ENCODE measurements at regions not wholly inside any gene's neighbourhood (a gene's known extent, or its start where the extent isn't known, plus 50 kb on each side); places are given as distances from the start of the nearest gene placed in this dataset.

DNA sequence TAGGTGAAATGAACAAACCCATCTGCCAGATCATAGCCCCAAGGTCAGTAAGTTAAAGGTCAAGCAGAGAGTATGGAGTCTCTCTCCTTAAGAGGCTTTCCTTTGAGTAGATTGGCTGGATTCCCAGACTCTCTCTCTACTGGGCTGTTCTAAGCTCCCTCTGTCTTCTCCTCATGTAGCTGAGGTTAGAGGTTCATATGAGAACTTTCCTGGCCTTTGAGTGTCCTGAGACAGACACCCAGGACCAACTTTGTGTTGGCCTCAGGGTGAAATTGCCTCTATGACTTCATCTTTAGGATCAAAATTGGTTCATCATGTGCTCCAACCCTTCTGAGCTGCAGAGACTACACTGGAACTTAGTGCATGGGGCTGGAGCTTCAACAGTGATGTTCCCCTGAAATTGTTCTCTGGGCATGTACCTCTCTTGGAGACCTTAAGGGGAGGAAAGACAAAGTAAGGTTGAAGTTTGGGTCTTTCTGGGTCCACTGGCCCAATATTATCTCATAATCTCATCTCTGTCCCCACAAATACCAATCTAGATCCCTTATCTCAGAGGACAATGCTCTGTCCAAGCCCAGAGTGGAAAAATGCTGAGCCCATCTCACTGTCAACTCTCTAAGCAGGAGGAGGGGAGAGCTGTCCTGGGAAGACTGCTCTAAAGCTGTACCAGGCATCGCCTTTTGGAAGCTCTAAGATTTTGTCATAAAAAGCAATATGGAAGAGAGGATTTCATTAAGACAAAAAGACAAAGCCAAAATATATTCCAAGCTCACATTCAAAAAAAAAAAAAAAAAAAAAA is 177.3 kb upstream of the ARL4C start:
- DNase-seq = no peak

DNA sequence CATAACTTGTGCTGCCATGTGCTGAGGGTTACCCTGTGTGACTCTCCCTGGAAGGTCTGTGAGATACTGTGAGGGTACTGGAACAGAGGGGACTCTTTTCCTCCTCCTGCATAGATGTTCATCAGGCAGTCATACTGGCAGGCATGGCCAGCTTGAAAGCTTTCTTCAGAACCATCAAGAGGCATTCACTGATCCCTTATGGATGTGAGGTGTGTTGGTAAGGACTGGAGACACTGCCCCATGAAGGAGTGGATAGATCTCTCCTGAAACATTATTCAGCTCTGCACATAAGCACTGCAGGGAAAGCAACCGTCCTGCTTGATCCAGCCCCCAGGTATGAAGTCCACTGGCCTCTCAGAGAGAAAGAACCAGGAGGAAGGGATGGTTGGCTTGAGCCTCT is 176.6 kb upstream of the ARL4C start:
- no peak for DNase-seq

DNA sequence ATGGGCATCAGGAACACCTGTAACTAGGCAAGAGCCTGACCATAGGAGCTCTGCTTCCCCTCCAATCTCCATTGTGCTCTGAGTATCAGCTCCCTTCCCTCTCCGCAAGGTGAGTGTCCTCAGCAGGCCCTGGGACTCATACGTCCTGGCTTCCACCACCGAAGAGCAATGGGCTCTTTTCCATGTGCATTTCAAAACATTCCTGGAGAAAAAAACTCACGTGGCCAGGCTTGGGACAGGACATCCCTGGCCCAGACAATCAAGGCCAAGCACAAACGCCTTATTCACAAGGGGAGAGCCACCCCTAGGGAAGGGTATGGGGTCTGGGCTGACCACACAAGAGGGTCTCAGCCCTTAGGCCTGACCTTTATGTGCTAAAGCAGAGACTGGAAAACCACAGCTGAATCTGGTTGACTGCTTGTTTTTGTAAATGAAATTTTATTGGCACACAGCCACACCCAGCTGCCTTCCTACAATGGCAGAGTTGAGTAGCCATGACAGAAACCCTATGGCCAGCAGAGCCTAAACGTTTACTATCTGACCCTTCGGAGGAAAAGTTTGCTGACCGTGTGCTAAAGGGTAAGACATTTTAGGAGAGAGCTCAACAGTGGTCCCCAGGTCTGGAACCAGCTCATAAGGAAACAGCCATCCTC is 175.7 kb upstream of the ARL4C start:
- no peak for DNase-seq

GRCh38 chr2:234671716-234672115 is 174.8 kb upstream of the ARL4C start:
- DNase-seq = no peak

- no peak for DNase-seq
Measured at GRCh38 chr2:234671231-234671630, 174.3 kb upstream of the ARL4C start.

GRCh38 chr2:234670806-234671205 is 173.9 kb upstream of the ARL4C start:
- DNase-seq = no peak

DNA sequence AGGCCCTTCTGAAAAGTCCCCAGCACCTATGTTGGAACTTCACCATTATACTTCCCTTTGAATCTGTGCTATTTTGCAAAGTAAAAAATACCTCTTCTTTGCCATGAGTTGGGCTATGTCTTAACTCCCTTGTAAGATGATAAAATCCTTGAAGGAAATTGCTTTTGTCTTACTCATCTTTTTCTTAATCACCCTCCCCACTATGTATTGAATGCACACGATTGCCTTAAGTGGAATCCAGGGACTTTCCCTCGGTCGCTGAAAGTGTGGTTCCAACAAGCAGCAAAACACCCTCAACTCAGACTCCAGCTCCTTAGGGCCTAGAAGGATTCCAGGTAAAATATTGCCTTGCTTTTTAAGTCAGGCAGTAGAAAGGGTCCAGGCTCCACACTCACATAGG is 173.2 kb upstream of the ARL4C start:
- DNase-seq = no peak

DNA sequence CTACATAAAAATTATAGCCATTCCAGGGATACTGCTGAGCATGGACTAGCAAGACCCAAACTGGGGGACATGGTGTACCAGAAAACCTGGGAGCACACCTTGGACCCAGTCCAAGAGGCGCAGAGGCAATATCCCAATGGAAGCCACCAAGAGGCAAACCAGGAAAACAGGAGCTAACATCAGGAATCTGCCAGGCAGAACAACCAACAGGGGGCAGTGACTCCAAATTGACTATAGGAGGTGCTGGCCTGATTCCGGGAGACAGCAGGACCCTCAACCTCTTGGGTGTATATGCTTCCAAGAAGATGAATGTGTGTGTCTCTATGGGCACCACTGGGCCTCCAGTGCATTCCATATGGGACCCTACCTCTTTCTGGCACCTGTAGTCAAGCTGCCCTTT is 172.7 kb upstream of the ARL4C start:
- no peak for DNase-seq

DNA sequence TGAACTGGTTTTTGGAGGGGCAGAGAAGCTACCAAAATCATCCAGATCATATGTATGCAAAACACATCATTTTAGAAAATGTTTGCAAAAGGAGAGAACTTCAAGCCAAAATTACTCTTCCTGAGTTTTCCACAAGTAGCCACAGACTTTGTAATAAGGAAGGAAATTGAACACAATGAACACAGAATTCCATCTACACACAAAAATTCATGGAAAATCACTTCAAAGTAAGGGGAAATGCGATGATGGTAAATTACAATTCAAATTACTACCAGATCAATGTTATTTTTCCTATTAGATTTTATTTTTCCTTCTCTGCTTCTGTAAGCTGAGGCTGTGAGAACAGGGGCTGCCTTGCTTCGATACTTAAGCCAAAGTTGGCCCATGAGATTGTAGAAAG is 172.1 kb upstream of the ARL4C start:
- no peak for DNase-seq

DNA sequence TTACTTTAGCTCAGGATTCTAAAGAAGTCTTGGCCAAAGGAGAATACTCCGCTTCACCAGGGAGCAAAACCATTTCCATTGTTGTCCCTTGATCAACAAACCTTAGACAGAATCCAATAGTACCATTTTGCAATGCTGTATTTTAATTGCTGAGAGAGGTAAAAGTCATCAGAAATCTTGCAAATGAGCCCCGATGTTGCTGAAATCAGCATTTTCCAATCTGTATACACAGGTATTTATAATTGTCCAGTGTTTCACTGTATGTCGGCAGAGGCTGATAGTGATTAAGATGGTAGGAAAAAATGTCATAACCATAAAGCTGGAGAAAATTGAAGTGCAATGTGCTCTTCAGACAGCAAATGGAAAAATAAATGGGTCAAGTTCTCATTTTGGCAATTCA is 170.0 kb upstream of the ARL4C start:
- DNase-seq = no peak

DNA sequence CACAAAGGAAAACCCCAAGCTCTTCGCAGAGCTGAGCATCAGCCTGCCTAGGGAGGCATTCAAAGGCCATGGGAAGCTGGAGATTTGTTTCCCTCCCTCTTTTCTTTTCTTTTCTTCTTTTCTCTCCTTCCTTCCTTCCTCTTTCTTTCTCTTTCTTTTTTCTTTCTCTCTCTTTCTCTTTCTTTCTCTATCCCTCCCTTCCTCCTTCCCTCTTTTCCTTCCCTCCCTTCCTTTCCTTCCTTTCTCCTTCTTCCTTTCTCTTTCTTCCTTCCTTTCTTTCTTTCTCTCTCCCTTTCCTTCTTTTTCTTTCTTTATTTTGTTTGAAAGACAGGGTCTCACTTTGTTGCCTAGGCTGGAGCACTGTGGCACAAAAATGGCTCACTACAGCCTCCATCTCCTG is 168.4 kb upstream of the ARL4C start:
- DNase-seq = no peak

- DNase-seq = no peak
Measured at GRCh38 chr2:234661849-234662248, 165.0 kb upstream of the ARL4C start.

DNA sequence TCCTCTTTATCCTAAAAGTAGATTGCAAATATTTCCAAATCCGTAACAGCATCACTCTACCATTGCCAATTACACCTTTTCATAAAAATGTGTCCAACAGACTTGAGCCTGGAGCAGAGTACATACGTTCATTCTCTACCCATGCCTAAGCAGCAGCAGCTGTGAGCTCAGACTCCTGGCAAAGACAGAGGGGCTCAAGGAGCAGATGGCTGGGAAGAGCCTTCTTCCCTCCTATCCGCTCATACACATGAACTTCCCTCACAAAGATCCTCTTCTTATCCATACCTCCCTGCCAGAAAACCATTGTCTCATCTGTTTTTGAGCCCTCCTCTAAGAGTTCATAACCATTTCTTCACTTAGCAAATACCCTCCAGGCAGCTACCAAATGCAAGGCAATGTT is 164.3 kb upstream of the ARL4C start:
- DNase-seq = no peak

- DNase-seq = no peak
Measured at GRCh38 chr2:234655706-234656105, 158.8 kb upstream of the ARL4C start.

- no peak for DNase-seq
Measured at GRCh38 chr2:234650911-234651310, 154.0 kb upstream of the ARL4C start.

DNA sequence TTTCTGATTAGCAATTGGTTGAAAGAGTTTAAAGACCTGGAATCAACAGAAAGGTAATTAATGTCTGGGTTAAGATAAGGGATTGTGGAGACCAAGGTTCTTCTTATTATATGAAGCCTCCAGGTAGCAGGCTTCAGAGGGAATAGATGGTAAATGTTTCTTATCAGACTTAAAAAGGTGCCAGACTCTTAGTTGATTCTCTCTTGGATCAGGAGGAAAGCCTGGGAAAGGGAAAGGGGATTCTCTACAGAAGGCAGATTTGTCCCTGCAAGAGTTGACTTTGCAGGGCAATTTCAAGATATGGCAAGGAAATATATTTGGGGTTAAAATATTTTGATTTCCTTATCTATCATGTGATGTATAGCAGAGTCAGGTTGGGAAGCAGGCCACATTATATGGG is 153.1 kb upstream of the ARL4C start:
- no peak for DNase-seq

- DNase-seq = no peak
Measured at GRCh38 chr2:234643407-234643806, 146.5 kb upstream of the ARL4C start.

- no peak for DNase-seq
Measured at GRCh38 chr2:234641086-234641485, 144.2 kb upstream of the ARL4C start.

GRCh38 chr2:234640657-234641056 is 143.8 kb upstream of the ARL4C start:
- DNase-seq = no peak

DNA sequence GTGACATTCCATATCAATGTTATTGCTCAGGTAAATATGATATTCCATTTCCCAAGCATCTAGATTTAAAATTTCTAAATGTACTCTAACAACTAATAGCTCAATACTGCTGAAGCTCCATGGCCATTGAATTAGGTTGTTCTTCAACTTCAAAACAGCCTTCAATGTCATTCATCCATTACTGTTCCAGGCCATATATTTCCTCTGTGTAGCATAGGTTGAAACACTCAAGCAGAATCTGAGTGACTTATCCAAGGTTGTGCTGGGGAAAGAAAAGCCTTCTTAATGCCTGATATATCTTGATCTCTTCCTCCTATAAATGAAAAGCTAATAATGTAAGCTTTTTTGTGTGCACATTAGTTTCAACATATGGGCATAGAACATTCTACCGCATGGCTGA is 142.1 kb upstream of the ARL4C start:
- no peak for DNase-seq

DNA sequence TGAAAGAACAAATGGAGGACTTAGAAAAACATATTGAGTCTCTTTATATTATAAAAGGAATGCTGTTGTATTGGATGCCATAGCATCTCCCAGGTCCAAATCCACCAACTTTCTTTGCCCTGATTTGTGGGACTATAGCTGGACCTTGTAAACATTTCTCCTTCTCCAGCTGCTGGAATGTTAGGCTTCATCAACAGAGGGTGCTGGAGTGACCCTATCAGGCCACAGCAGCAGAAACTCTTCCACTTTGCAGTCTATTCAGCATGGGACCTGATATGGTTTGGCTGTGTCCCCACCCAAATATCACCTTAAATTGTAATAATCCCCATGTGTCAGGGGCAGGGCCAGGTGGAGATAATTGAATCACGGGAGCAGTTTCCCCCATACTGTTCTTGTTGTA is 138.4 kb upstream of the ARL4C start:
- no peak for DNase-seq

DNA sequence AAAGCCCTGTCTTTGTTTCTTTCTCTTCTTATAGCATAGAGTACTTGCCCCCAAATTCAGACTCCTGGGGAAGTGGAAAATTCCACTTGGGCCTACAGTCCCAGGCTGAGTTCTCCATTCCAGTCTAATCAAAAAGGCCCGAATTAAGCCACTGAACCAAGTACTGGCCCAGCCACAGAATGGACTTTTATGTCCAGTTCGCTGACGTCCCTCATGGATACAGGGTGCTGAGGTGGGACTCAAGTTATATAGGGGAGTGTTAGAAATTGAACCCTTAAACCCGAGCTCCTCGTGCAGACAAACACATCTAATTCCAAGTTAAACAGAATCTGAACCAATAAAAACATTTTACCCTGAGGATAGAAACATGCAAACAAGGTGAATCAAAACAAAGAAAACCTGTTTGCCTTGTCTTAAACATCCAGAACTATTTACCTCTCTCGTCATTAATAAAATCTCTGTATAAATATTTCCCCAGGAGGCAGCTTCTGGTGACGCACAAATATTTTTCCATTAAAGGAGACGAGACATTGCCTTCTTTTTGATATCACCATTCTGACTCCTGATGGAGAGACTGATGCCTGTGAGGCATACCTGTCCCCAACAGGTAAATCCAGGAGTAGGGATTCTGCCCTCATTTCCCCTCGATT is 136.8 kb upstream of the ARL4C start:
- DNase-seq = no peak

GRCh38 chr2:234632527-234633391 is 135.9 kb upstream of the ARL4C start:
- DNase-seq = no peak

Measured in NCI-H1092 treated with DMSO at 0.1 percent for 48 hours (cell line).